IMR-90 (cell line): ENCODE measurements at regions not wholly inside any gene's neighbourhood (a gene's known extent, or its start where the extent isn't known, plus 50 kb on each side); places are given as distances from the start of the nearest gene placed in this dataset.

Experiments used
- ATAC-seq: fragments of 200-7000 bp; cut with Tn5 transposase; 2 replicates; pipeline ENCODE4 v1.9.1; 2020; ENCODE audit warnings: low read depth, mild to moderate bottlenecking, moderate library complexity
- BruUV-seq: library from RNA; stranded (reverse); fragments of 400-500 nt; replicated peaks from 2 replicates; lab custom pipeline; 2021; lab: Mats Ljungman, UMichigan
- CTCF ChIA-PET: fragments of 300-600 bp; formaldehyde crosslinking; extraction: SDS; loops from one replicate; lab custom pipeline; 2021; ENCODE audit warnings: antibody characterized with exemption; lab: Yijun Ruan, JAX
- POLR2A ChIA-PET: fragments of 300-600 bp; sonication (Branson Sonifier 250); formaldehyde crosslinking; loops from one replicate; lab custom pipeline; 2022; ENCODE audit warnings: antibody characterized with exemption; ENCODE audit not compliant: unreplicated experiment; lab: Charles Lee
- DNase-seq: peaks from one replicate; pipeline ENCODE4 v3.0.0; 2013
- H2AFZ ChIP-seq: replicated peaks from 2 replicates; pipeline ENCODE3; 2013; ENCODE audit warnings: low read length, mild to moderate bottlenecking; ENCODE audit not compliant: poor library complexity
- H2AK5ac ChIP-seq: 2 replicates; pipeline ENCODE4 v1.6.1; 2013; ENCODE audit warnings: low read depth, low read length, inconsistent platforms
- H2AK9ac ChIP-seq: replicated peaks from 2 replicates; pipeline ENCODE3; 2013; ENCODE audit warnings: mild to moderate bottlenecking, low read depth, low read length, moderate library complexity; ENCODE audit not compliant: poor library complexity
- H2BK120ac ChIP-seq: 2 replicates; pipeline ENCODE4 v1.6.1; 2013; ENCODE audit warnings: low read depth, low read length, inconsistent platforms
- H2BK15ac ChIP-seq: 3 replicates; pipeline ENCODE4 v1.6.1; 2013; ENCODE audit warnings: low read depth, low read length, inconsistent platforms
- H2BK20ac ChIP-seq: 2 replicates; pipeline ENCODE4 v1.6.1; 2013; ENCODE audit warnings: low read depth, mild to moderate bottlenecking, inconsistent platforms, low read length, moderate library complexity
- H2BK5ac ChIP-seq: 2 replicates; pipeline ENCODE4 v1.6.1; 2013; ENCODE audit warnings: mild to moderate bottlenecking, low read depth, low read length, inconsistent platforms; ENCODE audit not compliant: poor library complexity, severe bottlenecking
- H3K14ac ChIP-seq: replicated peaks from 2 replicates; pipeline ENCODE4 v1.6.1; 2013; ENCODE audit warnings: low read depth, low read length, inconsistent platforms
- H3K18ac ChIP-seq: 2 replicates; pipeline ENCODE4 v1.6.1; 2013; ENCODE audit warnings: low read depth, low read length, control low read depth
- H3K23ac ChIP-seq: 2 replicates; pipeline ENCODE4 v1.6.1; 2013; ENCODE audit warnings: low read depth, low read length, inconsistent platforms
- H3K27ac ChIP-seq: 2 replicates; pipeline ENCODE4 v1.5.1; 2013; ENCODE audit warnings: mild to moderate bottlenecking, control low read depth, low read length; ENCODE audit not compliant: insufficient read depth
- H3K27me3 ChIP-seq: 2 replicates; pipeline ENCODE4 v1.6.1; 2013; ENCODE audit warnings: low read length; ENCODE audit not compliant: control insufficient read depth, insufficient read depth
- H3K36me3 ChIP-seq: 2 replicates; pipeline ENCODE4 v1.6.1; 2013; ENCODE audit warnings: low read length, mixed read lengths; ENCODE audit not compliant: control insufficient read depth, insufficient read depth
- H3K4ac ChIP-seq: 2 replicates; pipeline ENCODE4 v1.6.1; 2013; ENCODE audit warnings: low read depth, low read length, inconsistent platforms
- H3K4me1 ChIP-seq: 2 replicates; pipeline ENCODE4 v1.6.1; 2013; ENCODE audit warnings: low read length, mixed read lengths; ENCODE audit not compliant: control insufficient read depth, insufficient read depth
- H3K4me2 ChIP-seq: 2 replicates; pipeline ENCODE4 v1.6.1; 2013; ENCODE audit warnings: low read depth, mild to moderate bottlenecking, control low read depth, low read length, moderate library complexity
- H3K4me3 ChIP-seq: 2 replicates; pipeline ENCODE4 v1.5.1; 2013; ENCODE audit warnings: low read depth, mild to moderate bottlenecking, control low read depth, low read length, moderate library complexity; ENCODE audit not compliant: insufficient read depth
- H3K56ac ChIP-seq: 2 replicates; pipeline ENCODE4 v1.6.1; 2013; ENCODE audit warnings: low read length, inconsistent platforms; ENCODE audit not compliant: insufficient read depth; ENCODE audit errors: extremely low read depth
- H3K79me1 ChIP-seq, 2 experiments: 2 replicates each; pipeline ENCODE4 v1.6.1; 2013; ENCODE audit warnings: low read length in 2 of 2, inconsistent platforms in 1 of 2, low read depth in 1 of 2
- H3K9ac ChIP-seq: 2 replicates; pipeline ENCODE4 v1.6.1; 2013; ENCODE audit warnings: low read depth, low read length, control low read depth
- H3K9me1 ChIP-seq: 2 replicates; pipeline ENCODE4 v1.6.1; 2013; ENCODE audit warnings: low read length, inconsistent platforms; ENCODE audit not compliant: insufficient read depth
- H3K9me3 ChIP-seq: 2 replicates; pipeline ENCODE4 v1.6.1; 2013; ENCODE audit warnings: low read length; ENCODE audit not compliant: control insufficient read depth, insufficient read depth
- H4K20me1 ChIP-seq: 2 replicates; pipeline ENCODE4 v1.6.1; 2013; ENCODE audit warnings: low read length, inconsistent platforms; ENCODE audit not compliant: insufficient read depth
- H4K5ac ChIP-seq: 2 replicates; pipeline ENCODE4 v1.6.1; 2013; ENCODE audit warnings: mild to moderate bottlenecking, low read depth, low read length, control low read depth
- H4K8ac ChIP-seq, 2 experiments: 2 replicates each; pipeline ENCODE4 v1.6.1; 2013; ENCODE audit warnings: low read depth in 2 of 2, low read length in 2 of 2, control low read depth in 1 of 2, inconsistent platforms in 1 of 2
- H4K91ac ChIP-seq: 2 replicates; pipeline ENCODE4 v1.6.1; 2013; ENCODE audit warnings: low read depth, low read length, inconsistent platforms; ENCODE audit not compliant: insufficient read depth
- CEBPB ChIP-seq: IDR thresholded peaks from 2 replicates; pipeline ENCODE4 v1.6.1; 2012; ENCODE audit warnings: low read depth, low read length, improper control_type of control experiment
- NFE2L2 ChIP-seq: fragments of 150-350 bp; IDR thresholded peaks from 2 replicates; pipeline ENCODE4 v1.6.1; 2016; ENCODE audit warnings: low read depth, mild to moderate bottlenecking, low read length
- WGBS, 2 experiments: methylation state at CpG; one replicate each; pipeline versions ENCODE4 v1.1.5 to v1.1.7; 2013; ENCODE audit warnings: missing lambda C conversion rate in 2 of 2; ENCODE audit not compliant: insufficient read length in 1 of 2; ENCODE audit errors: extremely low coverage in 2 of 2; 5-methylcytosine and 5-hydroxymethylcytosine counted together
- dilution Hi-C: fragments of 300-500 bp; cut with HindIII; formaldehyde crosslinking; loops from one replicate; pipeline ENCODE4 v1.14.3; 2018; ENCODE audit warnings: low sequenced_read_pairs; ENCODE audit not compliant: unreplicated experiment
- in situ Hi-C: fragments of 300-500 bp; cut with MboI; formaldehyde crosslinking; loops from 3 replicates; pipeline ENCODE4 v1.14.3; 2019; ENCODE audit warnings: low sequenced_read_pairs, inconsistent platforms, mixed read lengths
- intact Hi-C: fragments of 100-400 bp; cut with micrococcal nuclease; formaldehyde crosslinking; loops from 2 replicates; pipeline ENCODE4 v1.10.0; 2022

- 25% methylated on average over 2 of the region's 8 CpGs; no CpG with 5 or more reads in 1 of the 2 experiments for WGBS, 2 experiments
- Histone ChIP-seq H4K20me1 (no peaks in the 10 kb centered on the region), H4K8ac (no peak overlapping the region), H2AFZ (no peak overlapping the region), H3K27ac (no peak overlapping the region), H3K14ac (no peak overlapping the region), H2BK15ac (no peak overlapping the region), H3K23ac (no peak overlapping the region), H2BK20ac (no peak overlapping the region), H3K9me1 (no peaks in the 10 kb centered on the region), H3K4me1 (peaks cover 6% of the 10 kb centered on the region; the same call in 1 of the 2 replicates), H3K27me3 (no peaks in the 10 kb centered on the region; the same call in 1 of the 2 replicates), H3K18ac (no peak overlapping the region), H2BK120ac (no peak overlapping the region), H2AK9ac (no peak overlapping the region), H4K91ac (no peak overlapping the region), H2BK5ac (no peak overlapping the region), H2AK5ac (no peak overlapping the region), H3K79me1 (no peaks in the 10 kb centered on the region), H3K4me2 (no peak overlapping the region), H3K56ac (no peak overlapping the region), H3K4me3 (no peak overlapping the region), H3K4ac (no peak overlapping the region), H3K9ac (no peak overlapping the region), H3K9me3 (no peaks in the 10 kb centered on the region), H3K36me3 (no peaks in the 10 kb centered on the region), H4K5ac (no peak overlapping the region)
- in situ Hi-C loops (no loop called here), dilution Hi-C loops (no loop called here), intact Hi-C loops (loop anchor here (10.0 kb wide), 1 partner anchor 52 kb away; the partner anchor contains the start of gene ZBTB18)
- TF ChIP-seq NFE2L2: no peak
- TF ChIP-seq CEBPB: 0 out of 2 replicates have a peak, but pooled peaks have one; percentile 19
- POLR2A ChIA-PET: no interaction called here
- ATAC-seq: no peak
- BruUV-seq: no TSS peak
- DNase-seq: no peak
- CTCF ChIA-PET: no interaction called here
These were observed 55.9 kb downstream of the ZBTB18 start for GRCh38 chr1:244106837-244107493.
